GM23338 (cell line): ENCODE measurements at regions not wholly inside any gene's neighbourhood (a gene's known extent, or its start where the extent isn't known, plus 50 kb on each side); places are given as distances from the start of the nearest gene placed in this dataset.

Experiments used
- ATAC-seq: fragments of 200-7000 bp; cut with Tn5 transposase; 3 replicates; pipeline ENCODE4 v1.9.1; 2020
- DNase-seq: peaks from one replicate; pipeline ENCODE4 v3.0.0-alpha.2; 2015; ENCODE audit warnings: low spot score
- H2AFZ ChIP-seq: fragments of 200-600 bp; sonication (generic); 2 replicates; pipeline ENCODE4 v1.8.0; 2016; ENCODE audit warnings: antibody characterized with exemption, mild to moderate bottlenecking, moderate library complexity
- H3F3A ChIP-seq: fragments of 200-600 bp; sonication (generic); replicated peaks from 2 replicates; pipeline ENCODE4 v1.8.0; 2017; ENCODE audit warnings: antibody characterized with exemption, mixed run types, low read depth
- H3K27ac ChIP-seq: fragments of 200-600 bp; sonication (generic); 2 replicates; pipeline ENCODE4 v1.6.1; 2016; ENCODE audit warnings: low read depth
- H3K27me3 ChIP-seq: fragments of 200-600 bp; sonication (generic); 2 replicates; pipeline ENCODE4 v1.8.0; 2016; ENCODE audit warnings: mild to moderate bottlenecking, mixed run types, moderate library complexity; ENCODE audit not compliant: insufficient read depth
- H3K36me3 ChIP-seq: fragments of 200-600 bp; sonication (generic); 2 replicates; pipeline ENCODE4 v1.8.0; 2016; ENCODE audit warnings: mild to moderate bottlenecking; ENCODE audit not compliant: insufficient read depth
- H3K4me1 ChIP-seq: fragments of 200-600 bp; sonication (generic); 2 replicates; pipeline ENCODE4 v1.8.0; 2016; ENCODE audit warnings: mild to moderate bottlenecking, moderate library complexity; ENCODE audit not compliant: insufficient read depth
- H3K4me2 ChIP-seq: fragments of 200-600 bp; sonication (generic); 2 replicates; pipeline ENCODE4 v1.7.1; 2017; ENCODE audit warnings: mixed run types
- H3K4me3 ChIP-seq: fragments of 200-600 bp; sonication (generic); 2 replicates; pipeline ENCODE4 v1.6.1; 2016; ENCODE audit warnings: mixed run types
- H3K79me2 ChIP-seq: fragments of 200-600 bp; sonication (generic); replicated peaks from 2 replicates; pipeline ENCODE4 v1.8.0; 2017; ENCODE audit warnings: mild to moderate bottlenecking; ENCODE audit not compliant: insufficient read depth
- H3K9me2 ChIP-seq: fragments of 200-600 bp; sonication (generic); 2 replicates; pipeline ENCODE4 v1.8.0; 2017; ENCODE audit not compliant: insufficient read depth
- H4K20me1 ChIP-seq: fragments of 200-600 bp; sonication (generic); replicated peaks from 2 replicates; pipeline ENCODE4 v1.8.0; 2017; ENCODE audit warnings: mild to moderate bottlenecking; ENCODE audit not compliant: insufficient read depth
- H3K27ac Mint-ChIP-seq: 2 replicates; pipeline ENCODE4 v1.8.0; 2020; ENCODE audit warnings: inconsistent platforms, mild to moderate bottlenecking, moderate library complexity, mixed read lengths
- H3K27me3 Mint-ChIP-seq: 3 replicates; pipeline ENCODE4 v1.8.0; 2022; ENCODE audit warnings: low read depth, mild to moderate bottlenecking, moderate library complexity, mixed read lengths, inconsistent platforms; ENCODE audit not compliant: insufficient read depth, poor library complexity
- H3K36me3 Mint-ChIP-seq: 3 replicates; pipeline ENCODE4 v1.8.0; 2021; ENCODE audit warnings: low read depth, mild to moderate bottlenecking, inconsistent platforms, moderate library complexity, mixed read lengths
- H3K4me1 Mint-ChIP-seq: 3 replicates; pipeline ENCODE4 v1.8.0; 2020; ENCODE audit warnings: mild to moderate bottlenecking, inconsistent platforms, mixed read lengths
- H3K4me3 Mint-ChIP-seq: 3 replicates; pipeline ENCODE4 v1.8.0; 2021; ENCODE audit warnings: moderate library complexity, mild to moderate bottlenecking, inconsistent platforms, mixed read lengths
- H3K9me3 Mint-ChIP-seq: 3 replicates; pipeline ENCODE4 v1.8.0; 2020; ENCODE audit warnings: moderate library complexity, mild to moderate bottlenecking, inconsistent platforms, mixed read lengths
- EZH2 ChIP-seq: fragments of 200-600 bp; sonication (generic); IDR thresholded peaks from one replicate; pipeline ENCODE4 v1.8.0; 2017; ENCODE audit warnings: antibody characterized with exemption, mild to moderate bottlenecking, low read depth; ENCODE audit not compliant: unreplicated experiment
- EZH2phosphoT487 ChIP-seq: fragments of 200-600 bp; sonication (generic); IDR thresholded peaks from one replicate; pipeline ENCODE4 v1.8.1; 2018; ENCODE audit warnings: antibody characterized with exemption; ENCODE audit not compliant: unreplicated experiment
- ZNF114 ChIP-seq: fragments of 250-450 bp; sonication (Bioruptor Pico); IDR thresholded peaks from 2 replicates; pipeline ENCODE4 v1.5.0; 2020; ENCODE audit warnings: mild to moderate bottlenecking, moderate library complexity
- ZNF331 ChIP-seq: fragments of 250-450 bp; sonication (Bioruptor Pico); IDR thresholded peaks from 2 replicates; pipeline ENCODE4 v1.5.0; 2020; ENCODE audit warnings: low read depth, mild to moderate bottlenecking, moderate library complexity
- TF ChIP-seq, protein P1 (sequence below): fragments of 250-450 bp; sonication (Bioruptor Pico); IDR thresholded peaks from 2 replicates; pipeline ENCODE4 v1.5.0; 2020; ENCODE audit warnings: mild to moderate bottlenecking, moderate library complexity
- TF ChIP-seq, protein P2 (sequence below): IDR thresholded peaks from 2 replicates; pipeline ENCODE4 v1.6.1; 2016; ENCODE audit warnings: antibody characterized with exemption
- TF ChIP-seq, protein P3 (sequence below), 2 experiments: fragments of 200-600 bp in 1 of 2; sonication (generic) in 1 of 2; conservative IDR thresholded peaks; 2 replicates each; pipeline versions ENCODE4 v1.5.1 to v1.6.1; 2016 to 2017; ENCODE audit warnings: antibody characterized with exemption in 2 of 2, low read depth in 2 of 2, mild to moderate bottlenecking in 2 of 2, moderate library complexity in 1 of 2
- TF ChIP-seq, protein P4 (sequence below): IDR thresholded peaks from one replicate; pipeline ENCODE4 v1.6.1; 2018; ENCODE audit warnings: antibody characterized with exemption; ENCODE audit not compliant: unreplicated experiment

DNA sequence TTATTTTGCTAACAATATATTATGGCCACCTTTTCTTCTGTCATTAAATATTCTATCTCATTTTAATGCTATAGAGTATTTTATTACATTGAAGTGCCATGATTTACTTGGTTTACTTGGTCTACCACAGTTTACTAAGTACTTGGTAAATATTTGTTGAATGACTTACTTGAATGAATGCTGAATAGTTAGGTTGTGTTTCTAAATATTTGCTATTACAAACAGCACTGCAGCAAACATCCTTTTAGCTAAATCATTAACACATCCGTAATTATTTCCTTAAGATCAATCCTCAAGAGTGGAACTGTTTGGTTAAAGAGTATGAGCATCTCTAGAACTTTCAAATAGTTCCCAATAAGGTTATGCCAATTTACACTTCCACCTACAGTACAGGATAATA lies 318.7 kb downstream of the MYCN start:
- Histone ChIP-seq H4K20me1 (no peaks in the 10 kb centered on the region), H2AFZ (no peak overlapping the region), H3K27me3 (no peaks in the 10 kb centered on the region), H3K9me2 (peaks cover 7% of the 10 kb centered on the region; the same call in 1 of the 2 replicates), H3K79me2 (no peaks in the 10 kb centered on the region), H3K27ac (no peak overlapping the region), H3K36me3 (no peaks in the 10 kb centered on the region), H3F3A (no peaks in the 10 kb centered on the region), H3K4me2 (no peak overlapping the region), H3K4me3 (no peak overlapping the region), H3K4me1 (peaks cover 10% of the 10 kb centered on the region)
- Mint-ChIP-seq H3K27me3 (no peaks in the 10 kb centered on the region), H3K9me3 (peaks cover 7% of the 10 kb centered on the region; the same call in 2 of the 3 replicates), H3K36me3 (peaks cover 8% of the 10 kb centered on the region; the same call in 2 of the 3 replicates), H3K27ac (no peak overlapping the region), H3K4me3 (no peak overlapping the region), H3K4me1 (peaks cover 17% of the 10 kb centered on the region)
- DNase-seq (no peak), ATAC-seq (no peak)
- no peak for TF ChIP-seq EZH2phosphoT487
- no peak for TF ChIP-seq EZH2
- TF ChIP-seq, protein P1, sequence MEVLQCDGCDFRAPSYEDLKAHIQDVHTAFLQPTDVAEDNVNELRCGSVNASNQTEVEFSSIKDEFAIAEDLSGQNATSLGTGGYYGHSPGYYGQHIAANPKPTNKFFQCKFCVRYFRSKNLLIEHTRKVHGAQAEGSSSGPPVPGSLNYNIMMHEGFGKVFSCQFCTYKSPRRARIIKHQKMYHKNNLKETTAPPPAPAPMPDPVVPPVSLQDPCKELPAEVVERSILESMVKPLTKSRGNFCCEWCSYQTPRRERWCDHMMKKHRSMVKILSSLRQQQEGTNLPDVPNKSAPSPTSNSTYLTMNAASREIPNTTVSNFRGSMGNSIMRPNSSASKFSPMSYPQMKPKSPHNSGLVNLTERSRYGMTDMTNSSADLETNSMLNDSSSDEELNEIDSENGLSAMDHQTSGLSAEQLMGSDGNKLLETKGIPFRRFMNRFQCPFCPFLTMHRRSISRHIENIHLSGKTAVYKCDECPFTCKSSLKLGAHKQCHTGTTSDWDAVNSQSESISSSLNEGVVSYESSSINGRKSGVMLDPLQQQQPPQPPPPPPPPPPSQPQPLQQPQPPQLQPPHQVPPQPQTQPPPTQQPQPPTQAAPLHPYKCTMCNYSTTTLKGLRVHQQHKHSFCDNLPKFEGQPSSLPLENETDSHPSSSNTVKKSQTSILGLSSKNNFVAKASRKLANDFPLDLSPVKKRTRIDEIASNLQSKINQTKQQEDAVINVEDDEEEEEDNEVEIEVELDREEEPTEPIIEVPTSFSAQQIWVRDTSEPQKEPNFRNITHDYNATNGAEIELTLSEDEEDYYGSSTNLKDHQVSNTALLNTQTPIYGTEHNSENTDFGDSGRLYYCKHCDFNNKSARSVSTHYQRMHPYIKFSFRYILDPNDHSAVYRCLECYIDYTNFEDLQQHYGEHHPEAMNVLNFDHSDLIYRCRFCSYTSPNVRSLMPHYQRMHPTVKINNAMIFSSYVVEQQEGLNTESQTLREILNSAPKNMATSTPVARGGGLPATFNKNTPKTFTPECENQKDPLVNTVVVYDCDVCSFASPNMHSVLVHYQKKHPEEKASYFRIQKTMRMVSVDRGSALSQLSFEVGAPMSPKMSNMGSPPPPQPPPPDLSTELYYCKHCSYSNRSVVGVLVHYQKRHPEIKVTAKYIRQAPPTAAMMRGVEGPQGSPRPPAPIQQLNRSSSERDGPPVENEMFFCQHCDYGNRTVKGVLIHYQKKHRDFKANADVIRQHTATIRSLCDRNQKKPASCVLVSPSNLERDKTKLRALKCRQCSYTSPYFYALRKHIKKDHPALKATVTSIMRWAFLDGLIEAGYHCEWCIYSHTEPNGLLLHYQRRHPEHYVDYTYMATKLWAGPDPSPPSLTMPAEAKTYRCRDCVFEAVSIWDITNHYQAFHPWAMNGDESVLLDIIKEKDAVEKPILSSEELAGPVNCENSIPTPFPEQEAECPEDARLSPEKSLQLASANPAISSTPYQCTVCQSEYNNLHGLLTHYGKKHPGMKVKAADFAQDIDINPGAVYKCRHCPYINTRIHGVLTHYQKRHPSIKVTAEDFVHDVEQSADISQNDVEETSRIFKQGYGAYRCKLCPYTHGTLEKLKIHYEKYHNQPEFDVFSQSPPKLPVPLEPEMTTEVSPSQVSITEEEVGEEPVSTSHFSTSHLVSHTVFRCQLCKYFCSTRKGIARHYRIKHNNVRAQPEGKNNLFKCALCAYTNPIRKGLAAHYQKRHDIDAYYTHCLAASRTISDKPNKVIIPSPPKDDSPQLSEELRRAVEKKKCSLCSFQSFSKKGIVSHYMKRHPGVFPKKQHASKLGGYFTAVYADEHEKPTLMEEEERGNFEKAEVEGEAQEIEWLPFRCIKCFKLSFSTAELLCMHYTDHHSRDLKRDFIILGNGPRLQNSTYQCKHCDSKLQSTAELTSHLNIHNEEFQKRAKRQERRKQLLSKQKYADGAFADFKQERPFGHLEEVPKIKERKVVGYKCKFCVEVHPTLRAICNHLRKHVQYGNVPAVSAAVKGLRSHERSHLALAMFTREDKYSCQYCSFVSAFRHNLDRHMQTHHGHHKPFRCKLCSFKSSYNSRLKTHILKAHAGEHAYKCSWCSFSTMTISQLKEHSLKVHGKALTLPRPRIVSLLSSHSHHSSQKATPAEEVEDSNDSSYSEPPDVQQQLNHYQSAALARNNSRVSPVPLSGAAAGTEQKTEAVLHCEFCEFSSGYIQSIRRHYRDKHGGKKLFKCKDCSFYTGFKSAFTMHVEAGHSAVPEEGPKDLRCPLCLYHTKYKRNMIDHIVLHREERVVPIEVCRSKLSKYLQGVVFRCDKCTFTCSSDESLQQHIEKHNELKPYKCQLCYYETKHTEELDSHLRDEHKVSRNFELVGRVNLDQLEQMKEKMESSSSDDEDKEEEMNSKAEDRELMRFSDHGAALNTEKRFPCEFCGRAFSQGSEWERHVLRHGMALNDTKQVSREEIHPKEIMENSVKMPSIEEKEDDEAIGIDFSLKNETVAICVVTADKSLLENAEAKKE (CRISPR knock-in tag) = no peak
- TF ChIP-seq, protein P2, sequence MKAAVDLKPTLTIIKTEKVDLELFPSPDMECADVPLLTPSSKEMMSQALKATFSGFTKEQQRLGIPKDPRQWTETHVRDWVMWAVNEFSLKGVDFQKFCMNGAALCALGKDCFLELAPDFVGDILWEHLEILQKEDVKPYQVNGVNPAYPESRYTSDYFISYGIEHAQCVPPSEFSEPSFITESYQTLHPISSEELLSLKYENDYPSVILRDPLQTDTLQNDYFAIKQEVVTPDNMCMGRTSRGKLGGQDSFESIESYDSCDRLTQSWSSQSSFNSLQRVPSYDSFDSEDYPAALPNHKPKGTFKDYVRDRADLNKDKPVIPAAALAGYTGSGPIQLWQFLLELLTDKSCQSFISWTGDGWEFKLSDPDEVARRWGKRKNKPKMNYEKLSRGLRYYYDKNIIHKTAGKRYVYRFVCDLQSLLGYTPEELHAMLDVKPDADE = no peak
- no peak for TF ChIP-seq ZNF331 (CRISPR knock-in tag)
- TF ChIP-seq ZNF114 = no peak
- TF ChIP-seq, protein P3, sequence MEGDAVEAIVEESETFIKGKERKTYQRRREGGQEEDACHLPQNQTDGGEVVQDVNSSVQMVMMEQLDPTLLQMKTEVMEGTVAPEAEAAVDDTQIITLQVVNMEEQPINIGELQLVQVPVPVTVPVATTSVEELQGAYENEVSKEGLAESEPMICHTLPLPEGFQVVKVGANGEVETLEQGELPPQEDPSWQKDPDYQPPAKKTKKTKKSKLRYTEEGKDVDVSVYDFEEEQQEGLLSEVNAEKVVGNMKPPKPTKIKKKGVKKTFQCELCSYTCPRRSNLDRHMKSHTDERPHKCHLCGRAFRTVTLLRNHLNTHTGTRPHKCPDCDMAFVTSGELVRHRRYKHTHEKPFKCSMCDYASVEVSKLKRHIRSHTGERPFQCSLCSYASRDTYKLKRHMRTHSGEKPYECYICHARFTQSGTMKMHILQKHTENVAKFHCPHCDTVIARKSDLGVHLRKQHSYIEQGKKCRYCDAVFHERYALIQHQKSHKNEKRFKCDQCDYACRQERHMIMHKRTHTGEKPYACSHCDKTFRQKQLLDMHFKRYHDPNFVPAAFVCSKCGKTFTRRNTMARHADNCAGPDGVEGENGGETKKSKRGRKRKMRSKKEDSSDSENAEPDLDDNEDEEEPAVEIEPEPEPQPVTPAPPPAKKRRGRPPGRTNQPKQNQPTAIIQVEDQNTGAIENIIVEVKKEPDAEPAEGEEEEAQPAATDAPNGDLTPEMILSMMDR (conservative IDR thresholded peaks at IDR 0.05; ENCODE audit: low read depth in 2 of 2) = no peak
- TF ChIP-seq, protein P4, sequence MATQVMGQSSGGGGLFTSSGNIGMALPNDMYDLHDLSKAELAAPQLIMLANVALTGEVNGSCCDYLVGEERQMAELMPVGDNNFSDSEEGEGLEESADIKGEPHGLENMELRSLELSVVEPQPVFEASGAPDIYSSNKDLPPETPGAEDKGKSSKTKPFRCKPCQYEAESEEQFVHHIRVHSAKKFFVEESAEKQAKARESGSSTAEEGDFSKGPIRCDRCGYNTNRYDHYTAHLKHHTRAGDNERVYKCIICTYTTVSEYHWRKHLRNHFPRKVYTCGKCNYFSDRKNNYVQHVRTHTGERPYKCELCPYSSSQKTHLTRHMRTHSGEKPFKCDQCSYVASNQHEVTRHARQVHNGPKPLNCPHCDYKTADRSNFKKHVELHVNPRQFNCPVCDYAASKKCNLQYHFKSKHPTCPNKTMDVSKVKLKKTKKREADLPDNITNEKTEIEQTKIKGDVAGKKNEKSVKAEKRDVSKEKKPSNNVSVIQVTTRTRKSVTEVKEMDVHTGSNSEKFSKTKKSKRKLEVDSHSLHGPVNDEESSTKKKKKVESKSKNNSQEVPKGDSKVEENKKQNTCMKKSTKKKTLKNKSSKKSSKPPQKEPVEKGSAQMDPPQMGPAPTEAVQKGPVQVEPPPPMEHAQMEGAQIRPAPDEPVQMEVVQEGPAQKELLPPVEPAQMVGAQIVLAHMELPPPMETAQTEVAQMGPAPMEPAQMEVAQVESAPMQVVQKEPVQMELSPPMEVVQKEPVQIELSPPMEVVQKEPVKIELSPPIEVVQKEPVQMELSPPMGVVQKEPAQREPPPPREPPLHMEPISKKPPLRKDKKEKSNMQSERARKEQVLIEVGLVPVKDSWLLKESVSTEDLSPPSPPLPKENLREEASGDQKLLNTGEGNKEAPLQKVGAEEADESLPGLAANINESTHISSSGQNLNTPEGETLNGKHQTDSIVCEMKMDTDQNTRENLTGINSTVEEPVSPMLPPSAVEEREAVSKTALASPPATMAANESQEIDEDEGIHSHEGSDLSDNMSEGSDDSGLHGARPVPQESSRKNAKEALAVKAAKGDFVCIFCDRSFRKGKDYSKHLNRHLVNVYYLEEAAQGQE = no peak
